ENCODE measurements at regions not wholly inside any gene's neighbourhood (a gene's known extent, or its start where the extent isn't known, plus 50 kb on each side); places are given as distances from the start of the nearest gene placed in this dataset.

DNA sequence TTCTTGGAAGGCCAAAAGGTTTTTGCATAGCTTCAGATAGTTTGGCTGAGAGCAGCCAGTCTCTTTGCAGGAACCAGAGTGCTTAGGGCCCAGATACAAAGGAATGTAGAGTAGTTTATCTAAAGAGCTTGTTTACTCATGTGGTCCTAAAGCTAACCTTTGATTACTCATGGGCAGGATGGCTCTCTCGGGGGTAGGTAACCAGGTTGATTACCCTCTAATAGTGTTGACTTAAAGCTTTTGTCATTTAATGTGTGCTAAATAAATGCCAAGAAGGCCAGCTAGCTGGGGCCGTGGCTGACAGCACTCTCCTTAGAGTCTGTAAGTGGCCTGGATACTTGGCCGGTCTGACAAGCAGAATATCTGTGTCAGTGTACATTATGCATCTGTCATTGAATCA, 69.7 kb upstream of the MAGEB16 start:
- peaks cover 40% of the 10 kb centered on the region for H3K9me3 Mint-ChIP-seq (ENCODE audit: low read depth)
- no peaks in the 10 kb centered on the region for H3K4me1 Mint-ChIP-seq (ENCODE audit: low read depth)
- DNase-seq (ENCODE audit: low spot score, unreplicated experiment): no peak
- TF ChIP-seq, protein P1, sequence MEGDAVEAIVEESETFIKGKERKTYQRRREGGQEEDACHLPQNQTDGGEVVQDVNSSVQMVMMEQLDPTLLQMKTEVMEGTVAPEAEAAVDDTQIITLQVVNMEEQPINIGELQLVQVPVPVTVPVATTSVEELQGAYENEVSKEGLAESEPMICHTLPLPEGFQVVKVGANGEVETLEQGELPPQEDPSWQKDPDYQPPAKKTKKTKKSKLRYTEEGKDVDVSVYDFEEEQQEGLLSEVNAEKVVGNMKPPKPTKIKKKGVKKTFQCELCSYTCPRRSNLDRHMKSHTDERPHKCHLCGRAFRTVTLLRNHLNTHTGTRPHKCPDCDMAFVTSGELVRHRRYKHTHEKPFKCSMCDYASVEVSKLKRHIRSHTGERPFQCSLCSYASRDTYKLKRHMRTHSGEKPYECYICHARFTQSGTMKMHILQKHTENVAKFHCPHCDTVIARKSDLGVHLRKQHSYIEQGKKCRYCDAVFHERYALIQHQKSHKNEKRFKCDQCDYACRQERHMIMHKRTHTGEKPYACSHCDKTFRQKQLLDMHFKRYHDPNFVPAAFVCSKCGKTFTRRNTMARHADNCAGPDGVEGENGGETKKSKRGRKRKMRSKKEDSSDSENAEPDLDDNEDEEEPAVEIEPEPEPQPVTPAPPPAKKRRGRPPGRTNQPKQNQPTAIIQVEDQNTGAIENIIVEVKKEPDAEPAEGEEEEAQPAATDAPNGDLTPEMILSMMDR (IDR thresholded peaks at IDR 0.05; ENCODE audit: unreplicated experiment): no peak
- H3K4me3 Mint-ChIP-seq (ENCODE audit: low read depth): no peak overlapping the region
- H3K27me3 Mint-ChIP-seq: no peaks in the 10 kb centered on the region
- H3K27ac Mint-ChIP-seq: no peak overlapping the region
- peaks cover 7% of the 10 kb centered on the region for H3K36me3 Mint-ChIP-seq (ENCODE audit: insufficient read depth)

DNA sequence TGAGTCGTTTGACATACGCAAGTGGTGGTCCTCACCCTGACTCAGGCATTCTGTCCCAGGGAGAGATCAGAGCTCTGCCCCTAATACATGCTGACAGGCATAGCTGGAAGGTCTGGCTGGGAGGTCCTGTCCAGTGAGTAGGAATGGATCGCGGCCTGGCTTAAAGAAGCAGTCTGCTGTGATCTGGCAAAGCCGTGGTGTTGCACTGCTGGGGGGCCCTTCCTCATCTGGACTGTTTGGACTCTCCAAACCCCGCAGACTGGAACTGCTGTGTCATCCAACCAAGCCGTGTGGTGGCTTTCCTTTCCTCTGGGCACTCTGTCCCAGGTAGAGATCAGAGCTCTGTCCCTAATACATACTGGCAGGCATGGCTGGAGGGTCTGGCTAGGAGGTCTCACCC, 64.3 kb upstream of the MAGEB16 start:
- peaks cover 28% of the 10 kb centered on the region for H3K9me3 Mint-ChIP-seq (ENCODE audit: low read depth)
- no peak overlapping the region for H3K4me3 Mint-ChIP-seq (ENCODE audit: low read depth)
- H3K27ac Mint-ChIP-seq: no peak overlapping the region
- no peaks in the 10 kb centered on the region for H3K27me3 Mint-ChIP-seq
- DNase-seq (ENCODE audit: low spot score, unreplicated experiment): no peak
- no peaks in the 10 kb centered on the region for H3K4me1 Mint-ChIP-seq (ENCODE audit: low read depth)
- H3K36me3 Mint-ChIP-seq (ENCODE audit: insufficient read depth): peaks cover 4% of the 10 kb centered on the region
- TF ChIP-seq, protein P1 (IDR thresholded peaks at IDR 0.05; ENCODE audit: unreplicated experiment): no peak

DNA sequence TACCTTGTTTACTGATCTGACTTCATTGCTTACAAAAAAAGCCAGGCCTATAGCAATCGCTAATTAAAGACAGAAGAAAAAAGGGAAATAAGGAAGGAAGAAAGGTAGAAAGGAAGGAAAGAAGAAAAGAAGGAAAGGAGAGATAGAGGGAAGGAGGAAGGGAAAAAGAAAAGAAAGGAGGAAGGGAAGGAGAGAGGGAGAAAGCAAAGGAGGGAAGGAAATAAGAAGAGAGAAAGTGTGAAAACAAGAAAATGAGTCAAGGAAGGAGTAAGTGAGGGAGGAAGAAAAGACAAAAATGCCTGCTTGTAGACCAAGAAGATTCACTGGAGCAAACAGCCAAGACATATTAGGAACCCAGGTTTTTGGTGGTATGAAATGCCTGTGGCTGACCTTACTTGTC, 57.0 kb upstream of the MAGEB16 start:
- Mint-ChIP-seq H3K4me1 (ENCODE audit: low read depth) (no peaks in the 10 kb centered on the region), H3K36me3 (ENCODE audit: insufficient read depth) (no peaks in the 10 kb centered on the region), H3K27ac (no peak overlapping the region), H3K27me3 (no peaks in the 10 kb centered on the region), H3K4me3 (ENCODE audit: low read depth) (no peak overlapping the region), H3K9me3 (ENCODE audit: low read depth) (peaks cover 16% of the 10 kb centered on the region)
- TF ChIP-seq, protein P1 (IDR thresholded peaks at IDR 0.05; ENCODE audit: unreplicated experiment): no peak
- DNase-seq (ENCODE audit: low spot score, unreplicated experiment): no peak

DNA sequence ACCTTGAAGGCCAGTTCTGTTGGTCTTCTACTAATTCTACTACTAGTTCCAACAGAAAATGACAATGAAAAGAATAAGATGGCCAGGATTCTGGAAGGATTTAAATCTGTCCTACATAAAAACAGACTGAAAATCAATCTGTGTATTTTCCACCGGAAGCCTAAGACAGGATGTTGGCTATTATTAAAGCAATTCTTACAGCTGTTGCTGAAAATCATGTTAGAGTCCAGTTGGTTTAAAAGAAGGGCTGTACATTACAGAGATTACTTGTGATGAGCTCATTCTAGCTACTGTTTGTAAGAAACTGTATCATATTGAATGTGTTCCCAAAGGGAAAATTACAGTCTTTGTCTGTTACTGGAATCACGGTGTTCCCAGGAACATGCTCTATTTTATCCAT, 54.8 kb upstream of the MAGEB16 start:
- no peak for DNase-seq (ENCODE audit: low spot score, unreplicated experiment)
- Mint-ChIP-seq H3K4me3 (ENCODE audit: low read depth) (no peak overlapping the region), H3K27ac (no peak overlapping the region), H3K36me3 (ENCODE audit: insufficient read depth) (no peaks in the 10 kb centered on the region), H3K9me3 (ENCODE audit: low read depth) (peaks cover 23% of the 10 kb centered on the region), H3K4me1 (ENCODE audit: low read depth) (no peaks in the 10 kb centered on the region), H3K27me3 (no peaks in the 10 kb centered on the region)
- TF ChIP-seq, protein P1 (IDR thresholded peaks at IDR 0.05; ENCODE audit: unreplicated experiment): no peak
